HepG2 (cell line): ENCODE measurements at regions not wholly inside any gene's neighbourhood (a gene's known extent, or its start where the extent isn't known, plus 50 kb on each side); places are given as distances from the start of the nearest gene placed in this dataset.

ENCODE experiments used
- BRCA1 ChIP-seq: sonication (generic); formaldehyde crosslinking; IDR thresholded peaks from 2 replicates; pipeline ENCODE4 v1.4.0; 2020; ENCODE audit warnings: missing genetic modification reagents
- EP300 ChIP-seq, 3 experiments: sonication (generic) in 1 of 3; formaldehyde crosslinking in 1 of 3; IDR thresholded peaks; 2 replicates each; pipeline versions ENCODE4 v1.5.1 to v1.6.1; 2011 to 2020; ENCODE audit warnings: low read depth in 2 of 3, low read length in 2 of 3, borderline replicate concordance in 1 of 3, improper control_type of control experiment in 1 of 3, mild to moderate bottlenecking in 1 of 3, missing genetic modification reagents in 1 of 3, moderate library complexity in 1 of 3
- GRHL1 ChIP-seq: sonication (generic); formaldehyde crosslinking; conservative IDR thresholded peaks from 2 replicates; pipeline ENCODE4 v1.8.0; 2022; ENCODE audit warnings: missing genetic modification reagents
- HHEX ChIP-seq: IDR thresholded peaks from 2 replicates; pipeline ENCODE4 v1.6.1; 2016; ENCODE audit warnings: control low read depth
- KAT2B ChIP-seq: fragments of 150-350 bp; IDR thresholded peaks from 2 replicates; pipeline ENCODE4 v1.6.1; 2014; ENCODE audit warnings: low read depth, low read length, borderline replicate concordance
- MAF1 ChIP-seq: sonication (generic); formaldehyde crosslinking; IDR thresholded peaks from 2 replicates; pipeline ENCODE4 v1.5.0; 2020; ENCODE audit warnings: missing genetic modification reagents, borderline replicate concordance
- MIXL1 ChIP-seq: IDR thresholded peaks from 2 replicates; pipeline ENCODE4 v1.6.1; 2016
- RARA ChIP-seq: IDR thresholded peaks from 2 replicates; pipeline ENCODE4 v1.6.1; 2016; ENCODE audit warnings: missing genetic modification reagents, missing compliant biosample characterization
- RERE ChIP-seq: IDR thresholded peaks from 2 replicates; pipeline ENCODE4 v1.6.1; 2016; ENCODE audit warnings: low read depth, missing genetic modification reagents, missing compliant biosample characterization
- SUZ12 ChIP-seq: fragments of 150-350 bp; IDR thresholded peaks from 2 replicates; pipeline ENCODE4 v1.6.1; 2014; ENCODE audit warnings: low read depth, low read length
- TARDBP ChIP-seq: sonication (generic); formaldehyde crosslinking; IDR thresholded peaks from 2 replicates; pipeline ENCODE4 v1.8.0; 2022; ENCODE audit warnings: mild to moderate bottlenecking, missing genetic modification reagents
- TBL1XR1 ChIP-seq: fragments of 150-350 bp; IDR thresholded peaks from 2 replicates; pipeline ENCODE4 v1.6.1; 2014; ENCODE audit warnings: borderline replicate concordance, low read length; ENCODE audit not compliant: partially characterized antibody
- ZBTB3 ChIP-seq: sonication (generic); formaldehyde crosslinking; IDR thresholded peaks from 2 replicates; pipeline ENCODE4 v1.4.0; 2020; ENCODE audit warnings: low read depth, mild to moderate bottlenecking, moderate library complexity, missing genetic modification reagents, borderline replicate concordance
- ZFP36 ChIP-seq: fragments of 150-350 bp; IDR thresholded peaks from 2 replicates; pipeline ENCODE4 v1.6.1; 2018; ENCODE audit warnings: borderline replicate concordance, low read length, low read depth; ENCODE audit not compliant: partially characterized antibody
- ZNF17 ChIP-seq: sonication (generic); formaldehyde crosslinking; IDR thresholded peaks from 2 replicates; pipeline ENCODE4 v1.5.0; 2020; ENCODE audit warnings: mild to moderate bottlenecking, missing genetic modification reagents
- ZNF512 ChIP-seq: sonication (generic); formaldehyde crosslinking; IDR thresholded peaks from 2 replicates; pipeline ENCODE4 v1.4.0; 2020; ENCODE audit warnings: mild to moderate bottlenecking, missing genetic modification reagents
- ZNF709 ChIP-seq: sonication (generic); formaldehyde crosslinking; IDR thresholded peaks from 2 replicates; pipeline ENCODE4 v1.5.0; 2020; ENCODE audit warnings: mild to moderate bottlenecking, missing genetic modification reagents
- ZNF777 ChIP-seq: sonication (generic); formaldehyde crosslinking; IDR thresholded peaks from 2 replicates; pipeline ENCODE4 v1.4.0; 2020; ENCODE audit warnings: missing genetic modification reagents
- ZNF850 ChIP-seq: sonication (generic); formaldehyde crosslinking; conservative IDR thresholded peaks from 2 replicates; pipeline ENCODE4 v1.9.0; 2021; ENCODE audit warnings: mild to moderate bottlenecking, missing genetic modification reagents

GRCh38 chr9:82600536-82601292 lies 462.2 kb downstream of the RASEF start (continued):
- TF ChIP-seq RERE (0 out of 2 replicates have a peak, but pooled peaks have one; percentile 39), KAT2B (no peak), ZBTB3 (CRISPR knock-in tag) (no peak), EP300 (IDR thresholded peaks at IDR 0.05; ENCODE audit: low read depth in 2 of 2, low read length in 2 of 2) (peak in 1 of 2 experiments; percentile 81; a peak in 2 of 4 replicates), EP300 (CRISPR knock-in tag; IDR thresholded peaks at IDR 0.05; ENCODE audit: borderline replicate concordance) (0 out of 2 replicates have a peak, but pooled peaks have one; percentile 20), ZFP36 (no peak), ZNF850 (no peak), SUZ12 (no peak), MAF1 (CRISPR knock-in tag) (no peak), TARDBP (CRISPR knock-in tag) (no peak), RARA (CRISPR knock-in tag) (peak; percentile 72), GRHL1 (CRISPR knock-in tag) (no peak), TBL1XR1 (no peak), ZNF709 (no peak), MIXL1 (no peak), BRCA1 (CRISPR knock-in tag) (no peak), ZNF777 (CRISPR knock-in tag) (no peak), ZNF512 (CRISPR knock-in tag) (no peak), HHEX (CRISPR knock-in tag) (no peak; the same call in 1 of the 2 replicates), ZNF17 (CRISPR knock-in tag) (no peak)
